Endothelial cell of umbilical vein (primary cell): ENCODE measurements at regions not wholly inside any gene's neighbourhood (a gene's known extent, or its start where the extent isn't known, plus 50 kb on each side); places are given as distances from the start of the nearest gene placed in this dataset.
A peak's percentile ranks its signal among the peaks of the same experiment; 100 is the strongest.

Experiments used
- BruUV-seq: library from RNA; stranded (reverse); fragments of 400-500 nt; replicated peaks from 2 replicates; lab custom pipeline; 2021; lab: Mats Ljungman, UMichigan
- CTCF ChIA-PET: fragments of 300-600, 350-600 bp; sonication (Branson Sonifier 250); formaldehyde crosslinking; loops from one replicate; lab custom pipeline; 2021; ENCODE audit warnings: antibody characterized with exemption, inconsistent platforms; lab: Charles Lee
- POLR2A ChIA-PET: fragments of 300-600, 350-600 bp; sonication (Branson Sonifier 250); formaldehyde crosslinking; loops from one replicate; lab custom pipeline; 2021; ENCODE audit warnings: antibody characterized with exemption, inconsistent platforms; lab: Charles Lee
- DNase-seq: peaks from one replicate; pipeline ENCODE4 v3.0.0-alpha.2; 2011; ENCODE audit warnings: low read depth, low spot score
- FAIRE-seq: peaks from 2 replicates; lab custom pipeline; 2011; peaks lifted over from hg19 to GRCh38; lab: Jason Lieb, UNC
- H2AFZ ChIP-seq: 2 replicates; pipeline ENCODE4 v1.6.0; 2012; ENCODE audit warnings: low read depth, low read length, control low read depth, inconsistent platforms
- H3K27ac ChIP-seq: 2 replicates; pipeline ENCODE4 v1.5.1; 2011; ENCODE audit warnings: low read depth, mild to moderate bottlenecking, control low read depth, low read length, moderate library complexity; ENCODE audit not compliant: insufficient read depth
- H3K27me3 ChIP-seq, 2 experiments: 2 replicates each; pipeline versions ENCODE4 v1.6.0 to v1.6.1; 2011; ENCODE audit warnings: low read length in 2 of 2, mixed read lengths in 1 of 2; ENCODE audit not compliant: control insufficient read depth in 2 of 2, insufficient read depth in 2 of 2
- H3K36me3 ChIP-seq, 2 experiments: 2 replicates in 1 of 2; 3 replicates in 1 of 2; pipeline ENCODE4 v1.5.1; 2011; ENCODE audit warnings: low read length in 2 of 2, mild to moderate bottlenecking in 1 of 2, moderate library complexity in 1 of 2; ENCODE audit not compliant: control insufficient read depth in 2 of 2, insufficient read depth in 2 of 2; ENCODE audit errors: extremely low read depth in 1 of 2
- H3K4me1 ChIP-seq: 3 replicates; pipeline ENCODE4 v1.5.1; 2011; ENCODE audit warnings: mild to moderate bottlenecking, low read length; ENCODE audit not compliant: control insufficient read depth, insufficient read depth; ENCODE audit errors: extremely low read depth
- H3K4me2 ChIP-seq: 2 replicates; pipeline ENCODE4 v1.6.1; 2011; ENCODE audit warnings: low read length, control low read depth, mixed read lengths; ENCODE audit not compliant: insufficient read depth
- H3K4me3 ChIP-seq, 3 experiments: fragments of 200-600 bp in 1 of 3; sonication (generic), shearing (Covaris generic) in 1 of 3; replicated peaks in 1 of 3; 2 replicates each; pipeline ENCODE4 v1.5.1; 2011 to 2016; ENCODE audit warnings: control low read depth in 3 of 3, low read length in 3 of 3, mild to moderate bottlenecking in 2 of 3, inconsistent platforms in 1 of 3, low read depth in 1 of 3, moderate library complexity in 1 of 3; ENCODE audit not compliant: insufficient read depth in 1 of 3
- H3K79me2 ChIP-seq: 2 replicates; pipeline ENCODE4 v1.6.0; 2012; ENCODE audit warnings: low read length, inconsistent platforms; ENCODE audit not compliant: control insufficient read depth, insufficient read depth
- H3K9ac ChIP-seq: replicated peaks from 2 replicates; pipeline ENCODE3; 2011; ENCODE audit warnings: low read length, control low read depth; ENCODE audit not compliant: insufficient read depth; ENCODE audit errors: extremely low read depth
- H3K9me1 ChIP-seq: replicated peaks from 3 replicates; pipeline ENCODE4 v1.6.0; 2011; ENCODE audit warnings: mild to moderate bottlenecking, low read length; ENCODE audit not compliant: control insufficient read depth, insufficient read depth; ENCODE audit errors: extremely low read depth
- H3K9me3 ChIP-seq: replicated peaks from 2 replicates; pipeline ENCODE4 v1.5.1; 2012; ENCODE audit warnings: low read length, inconsistent platforms; ENCODE audit not compliant: control insufficient read depth, insufficient read depth
- H4K20me1 ChIP-seq: replicated peaks from 2 replicates; pipeline ENCODE3; 2011; ENCODE audit warnings: mild to moderate bottlenecking, low read length; ENCODE audit not compliant: control insufficient read depth, insufficient read depth; ENCODE audit errors: extremely low read depth
- CTCF ChIP-seq, 2 donors: IDR thresholded peaks; 1 replicate in 1 of 2; 2 replicates in 1 of 2; pipeline ENCODE4 v1.5.1; 2011; ENCODE audit warnings: low read length in 2 of 2, mild to moderate bottlenecking in 2 of 2, moderate library complexity in 2 of 2, control low read depth in 1 of 2, inconsistent platforms in 1 of 2, low read depth in 1 of 2; ENCODE audit not compliant: insufficient read depth in 1 of 2; ENCODE audit errors: extremely low read depth in 1 of 2
- GATA2 ChIP-seq: IDR thresholded peaks from 2 replicates; pipeline ENCODE4 v1.7.0; 2011; ENCODE audit warnings: low read depth, mild to moderate bottlenecking, moderate library complexity, mixed read lengths, low read length; ENCODE audit not compliant: insufficient read length, insufficient read depth
- JUN ChIP-seq: IDR thresholded peaks from 2 replicates; pipeline ENCODE4 v1.6.1; 2011; ENCODE audit warnings: borderline replicate concordance, low read depth; ENCODE audit not compliant: insufficient read length, insufficient read depth
- MAX ChIP-seq: IDR thresholded peaks from 2 replicates; pipeline ENCODE4 v1.6.1; 2011; ENCODE audit not compliant: insufficient read depth, insufficient read length
- MYC ChIP-seq: IDR thresholded peaks from one replicate; pipeline ENCODE4 v1.6.1; 2011; ENCODE audit warnings: mild to moderate bottlenecking, low read depth, low read length
- POLR2A ChIP-seq: IDR thresholded peaks from 2 replicates; pipeline ENCODE4 v1.6.1; 2012; ENCODE audit warnings: low read depth, mild to moderate bottlenecking, control low read depth, low read length
- POLR2AphosphoS5 ChIP-seq: IDR thresholded peaks from 2 replicates; pipeline ENCODE4 v1.6.1; 2012; ENCODE audit warnings: low read depth, mild to moderate bottlenecking, control low read depth, low read length, moderate library complexity; ENCODE audit not compliant: insufficient read depth
- dilution Hi-C: fragments of 300-500 bp; cut with MboI; formaldehyde crosslinking; loops from one replicate; pipeline ENCODE4 v1.15.0; 2019; ENCODE audit warnings: low sequenced_read_pairs; ENCODE audit not compliant: extremely low pct_ligation_motif_present
- intact Hi-C: fragments of 100-400 bp; cut with micrococcal nuclease; formaldehyde crosslinking; loops from one replicate; pipeline ENCODE4 v1.10.0; 2022

- Histone ChIP-seq H3K4me3 (no peak overlapping the region), H3K27me3 (peaks cover 12 to 33% of the 10 kb centered on the region in 2 experiments), H3K4me1 (no peaks in the 10 kb centered on the region), H4K20me1 (no peaks in the 10 kb centered on the region), H3K79me2 (no peaks in the 10 kb centered on the region), H3K9me1 (no peaks in the 10 kb centered on the region), H3K9me3 (no peaks in the 10 kb centered on the region), H2AFZ (no peak overlapping the region), H3K9ac (no peak overlapping the region), H3K36me3 (no peaks in the 10 kb centered on the region), H3K27ac (no peak overlapping the region), H3K4me2 (no peak overlapping the region)
- no peak for FAIRE-seq
- CTCF ChIA-PET = interaction anchor here (1.0 to 1.2 kb wide), 2 partner anchors 12 to 113 kb away, joined by 3 to 4 read pairs; no protein-coding TSS in a partner anchor
- POLR2A ChIA-PET = no interaction called here
- intact Hi-C loops = no loop called here
- dilution Hi-C loops = no loop called here
- no peak for DNase-seq
- no peak for TF ChIP-seq JUN
- no peak for TF ChIP-seq POLR2A
- no peak for TF ChIP-seq MAX
- TF ChIP-seq MYC = no peak
- no peak for TF ChIP-seq CTCF (IDR thresholded peaks at IDR 0.05; ENCODE audit: extremely low read depth in 1 of 2, insufficient read depth in 1 of 2, low read depth in 1 of 2, low read length in 2 of 2)
- no TSS peak for BruUV-seq
Measured at GRCh38 chr5:61217214-61217613, 54.9 kb upstream of the SMIM15 start.

DNA sequence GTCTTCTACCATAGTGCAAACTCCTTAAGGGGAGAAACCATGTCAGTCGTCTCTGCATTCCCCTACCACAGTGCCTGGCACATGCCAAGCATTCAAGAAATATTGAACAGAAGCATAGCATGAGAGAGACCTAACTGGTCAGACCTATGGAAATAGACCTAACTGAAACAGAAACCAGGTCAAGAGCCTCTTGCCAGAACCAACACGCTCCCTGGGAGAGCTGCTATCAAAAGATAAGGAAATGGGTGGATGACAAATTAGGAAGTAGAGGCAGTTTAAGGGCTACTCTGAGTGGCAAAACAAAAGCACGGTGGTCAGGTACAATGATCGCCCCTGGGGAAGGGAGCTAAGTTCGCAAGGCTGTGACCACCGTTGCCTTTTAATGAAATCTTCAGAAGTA lies 66.0 kb upstream of the SMIM15 start:
- Histone ChIP-seq H3K36me3 (no peaks in the 10 kb centered on the region), H3K27ac (no peak overlapping the region), H3K27me3 (no peaks in the 10 kb centered on the region), H3K4me3 (no peak overlapping the region), H3K4me1 (peaks cover 8% of the 10 kb centered on the region), H3K79me2 (no peaks in the 10 kb centered on the region), H3K9me1 (no peaks in the 10 kb centered on the region), H4K20me1 (no peaks in the 10 kb centered on the region), H3K4me2 (no peak overlapping the region), H3K9me3 (no peaks in the 10 kb centered on the region), H3K9ac (no peak overlapping the region), H2AFZ (peak overlapping the region; percentile 45)
- ChIA-PET CTCF (interaction anchor here (1.3 kb wide), 1 partner anchor 12 kb away, joined by 4 read pairs; no protein-coding TSS in a partner anchor), POLR2A (interaction anchor here (1.6 kb wide), 1 partner anchor 103 kb away, joined by 3 read pairs; the partner anchor contains the start of gene ZSWIM6)
- BruUV-seq = no TSS peak
- FAIRE-seq (no peak), DNase-seq (peak; percentile 42)
- TF ChIP-seq MYC (no peak), GATA2 (no peak), POLR2AphosphoS5 (no peak)
- dilution Hi-C loops = no loop called here
- intact Hi-C loops = no loop called here
